Stimulated activated effector memory CD8-positive, alpha-beta T cell treated with anti-CD3 and anti-CD28 coated beads, Interleukin-12 subunit alpha, Interleukin-12 subunit beta, amount 100 ng/mL, for 72 hours (primary cell): ENCODE measurements at regions not wholly inside any gene's neighbourhood (a gene's known extent, or its start where the extent isn't known, plus 50 kb on each side); places are given as distances from the start of the nearest gene placed in this dataset.

Experiments
- ATAC-seq: fragments of 150-1000 bp; cut with Tn5 transposase; 2 replicates; pipeline ENCODE4 v1.10.0; 2021
- DNase-seq, 2 donors: peaks; one replicate each; pipeline ENCODE4 v3.0.0; 2021 to 2022; ENCODE audit warnings: low spot score in 2 of 2
- H3K27ac Mint-ChIP-seq: one replicate; pipeline ENCODE4 v1.8.0; 2022; ENCODE audit warnings: mild to moderate bottlenecking, mixed read lengths
- H3K36me3 Mint-ChIP-seq: one replicate; pipeline ENCODE4 v1.8.0; 2022; ENCODE audit warnings: mild to moderate bottlenecking, mixed read lengths
- H3K4me1 Mint-ChIP-seq: one replicate; pipeline ENCODE4 v1.8.0; 2022; ENCODE audit warnings: mixed read lengths
- H3K4me3 Mint-ChIP-seq: one replicate; pipeline ENCODE4 v1.8.0; 2022; ENCODE audit warnings: mild to moderate bottlenecking, mixed read lengths
- H3K9me3 Mint-ChIP-seq: one replicate; pipeline ENCODE4 v1.8.0; 2022; ENCODE audit warnings: mixed read lengths

GRCh38 chr14:22699801-22700564, 55.8 kb upstream of the OR6J1 start:
- Mint-ChIP-seq H3K9me3 (no peaks in the 10 kb centered on the region), H3K4me1 (no peaks in the 10 kb centered on the region), H3K36me3 (no peaks in the 10 kb centered on the region), H3K27ac (no peak overlapping the region), H3K4me3 (no peak overlapping the region)
- DNase-seq, result no peak
- ATAC-seq, result no peak

GRCh38 chr14:22713631-22713950, 52.9 kb upstream of the OXA1L start:
- Mint-ChIP-seq H3K9me3 (no peaks in the 10 kb centered on the region), H3K27ac (peak overlapping the region; percentile 61), H3K36me3 (no peaks in the 10 kb centered on the region), H3K4me3 (peak overlapping the region; percentile 73), H3K4me1 (peaks cover 7% of the 10 kb centered on the region)
- ATAC-seq (no peak), DNase-seq (no peak)

- DNase-seq, result no peak
- peak; percentile 44 for ATAC-seq
- Mint-ChIP-seq H3K4me3 (no peak overlapping the region), H3K9me3 (no peaks in the 10 kb centered on the region), H3K36me3 (no peaks in the 10 kb centered on the region), H3K4me1 (peaks cover 7% of the 10 kb centered on the region), H3K27ac (no peak overlapping the region)
Observed at GRCh38 chr14:22715186-22715812, 51.2 kb upstream of the OXA1L start.

GRCh38 chr14:22715890-22716289, 50.6 kb upstream of the OXA1L start:
- DNase-seq, result no peak
- Mint-ChIP-seq H3K27ac (no peak overlapping the region), H3K4me3 (no peak overlapping the region), H3K4me1 (peaks cover 7% of the 10 kb centered on the region), H3K36me3 (no peaks in the 10 kb centered on the region), H3K9me3 (no peaks in the 10 kb centered on the region)
- ATAC-seq, result no peak
